Fibroblast of mammary gland (primary cell): ENCODE measurements at regions not wholly inside any gene's neighbourhood (a gene's known extent, or its start where the extent isn't known, plus 50 kb on each side); places are given as distances from the start of the nearest gene placed in this dataset.

Experiments
- DNase-seq: peaks from one replicate; pipeline ENCODE4 v3.0.0-alpha.2; 2010; ENCODE audit warnings: low read depth
- H3K4me3 ChIP-seq: 2 replicates; pipeline ENCODE4 v1.5.1; 2011; ENCODE audit warnings: low read depth, mild to moderate bottlenecking, low read length, moderate library complexity; ENCODE audit not compliant: control insufficient read depth
- TF ChIP-seq, protein P1 (sequence below): conservative IDR thresholded peaks from 2 replicates; pipeline ENCODE4 v1.5.1; 2011; ENCODE audit warnings: low read depth, low read length, inconsistent platforms; ENCODE audit not compliant: control insufficient read depth, insufficient read depth

DNA sequence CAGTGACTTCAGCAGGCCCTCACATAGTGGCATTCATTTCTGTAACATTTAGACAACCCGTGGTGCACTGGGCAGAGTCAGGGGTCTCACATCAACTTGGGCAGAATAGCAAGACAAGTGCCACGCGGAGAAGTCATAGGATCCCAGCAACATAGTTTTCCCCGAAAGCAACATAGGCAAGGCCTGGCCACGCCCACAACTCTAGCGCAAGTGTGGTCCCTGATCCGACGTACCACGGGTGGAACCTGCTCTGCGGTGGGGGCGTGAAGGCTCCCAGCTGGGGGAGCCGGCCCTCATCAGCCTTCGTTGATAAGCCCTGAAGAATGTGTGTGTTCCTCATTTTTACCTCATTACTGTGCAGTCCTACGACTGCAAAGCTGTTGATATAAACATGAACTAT lies 261.2 kb downstream of the EIPR1 start:
- DNase-seq = no peak
- no peak overlapping the region for H3K4me3 ChIP-seq
- TF ChIP-seq, protein P1, sequence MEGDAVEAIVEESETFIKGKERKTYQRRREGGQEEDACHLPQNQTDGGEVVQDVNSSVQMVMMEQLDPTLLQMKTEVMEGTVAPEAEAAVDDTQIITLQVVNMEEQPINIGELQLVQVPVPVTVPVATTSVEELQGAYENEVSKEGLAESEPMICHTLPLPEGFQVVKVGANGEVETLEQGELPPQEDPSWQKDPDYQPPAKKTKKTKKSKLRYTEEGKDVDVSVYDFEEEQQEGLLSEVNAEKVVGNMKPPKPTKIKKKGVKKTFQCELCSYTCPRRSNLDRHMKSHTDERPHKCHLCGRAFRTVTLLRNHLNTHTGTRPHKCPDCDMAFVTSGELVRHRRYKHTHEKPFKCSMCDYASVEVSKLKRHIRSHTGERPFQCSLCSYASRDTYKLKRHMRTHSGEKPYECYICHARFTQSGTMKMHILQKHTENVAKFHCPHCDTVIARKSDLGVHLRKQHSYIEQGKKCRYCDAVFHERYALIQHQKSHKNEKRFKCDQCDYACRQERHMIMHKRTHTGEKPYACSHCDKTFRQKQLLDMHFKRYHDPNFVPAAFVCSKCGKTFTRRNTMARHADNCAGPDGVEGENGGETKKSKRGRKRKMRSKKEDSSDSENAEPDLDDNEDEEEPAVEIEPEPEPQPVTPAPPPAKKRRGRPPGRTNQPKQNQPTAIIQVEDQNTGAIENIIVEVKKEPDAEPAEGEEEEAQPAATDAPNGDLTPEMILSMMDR = no peak

DNA sequence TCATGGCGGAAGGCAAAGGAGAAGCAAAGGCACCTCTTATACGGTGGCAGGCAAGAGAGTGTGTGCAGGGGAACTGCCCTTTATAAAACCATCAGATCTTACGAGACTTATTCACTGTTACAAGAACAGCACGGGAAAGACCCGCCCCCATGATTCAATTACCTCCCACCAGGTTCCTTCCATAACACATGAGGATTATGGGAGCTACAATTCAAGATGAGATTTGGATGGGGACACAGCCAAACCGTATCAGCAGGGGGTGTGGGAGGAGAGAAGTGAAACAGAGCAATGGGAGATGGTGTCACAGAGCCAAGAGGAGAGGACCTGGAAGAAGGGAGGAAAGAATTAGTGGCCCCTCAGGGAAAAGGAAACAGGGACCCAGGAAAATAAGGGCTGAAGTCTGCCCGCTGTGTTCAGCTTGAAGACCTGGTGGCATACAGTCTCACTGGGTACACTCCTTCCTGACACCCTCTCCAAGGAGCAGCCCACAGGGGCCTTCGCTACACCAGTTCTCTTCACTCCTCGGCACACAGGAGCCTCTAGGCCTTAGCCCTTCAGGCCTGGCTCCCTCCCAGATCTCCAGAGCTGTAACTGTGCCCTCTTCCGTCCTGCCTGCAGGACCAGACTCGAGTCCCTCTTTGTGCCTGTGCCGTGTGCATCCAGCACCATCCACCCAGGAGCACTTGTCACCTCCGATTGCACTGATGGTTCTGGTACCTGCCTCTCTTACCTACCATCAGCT lies 262.1 kb downstream of the EIPR1 start:
- TF ChIP-seq, protein P1 = no peak
- no peak overlapping the region for H3K4me3 ChIP-seq
- no peak for DNase-seq

DNA sequence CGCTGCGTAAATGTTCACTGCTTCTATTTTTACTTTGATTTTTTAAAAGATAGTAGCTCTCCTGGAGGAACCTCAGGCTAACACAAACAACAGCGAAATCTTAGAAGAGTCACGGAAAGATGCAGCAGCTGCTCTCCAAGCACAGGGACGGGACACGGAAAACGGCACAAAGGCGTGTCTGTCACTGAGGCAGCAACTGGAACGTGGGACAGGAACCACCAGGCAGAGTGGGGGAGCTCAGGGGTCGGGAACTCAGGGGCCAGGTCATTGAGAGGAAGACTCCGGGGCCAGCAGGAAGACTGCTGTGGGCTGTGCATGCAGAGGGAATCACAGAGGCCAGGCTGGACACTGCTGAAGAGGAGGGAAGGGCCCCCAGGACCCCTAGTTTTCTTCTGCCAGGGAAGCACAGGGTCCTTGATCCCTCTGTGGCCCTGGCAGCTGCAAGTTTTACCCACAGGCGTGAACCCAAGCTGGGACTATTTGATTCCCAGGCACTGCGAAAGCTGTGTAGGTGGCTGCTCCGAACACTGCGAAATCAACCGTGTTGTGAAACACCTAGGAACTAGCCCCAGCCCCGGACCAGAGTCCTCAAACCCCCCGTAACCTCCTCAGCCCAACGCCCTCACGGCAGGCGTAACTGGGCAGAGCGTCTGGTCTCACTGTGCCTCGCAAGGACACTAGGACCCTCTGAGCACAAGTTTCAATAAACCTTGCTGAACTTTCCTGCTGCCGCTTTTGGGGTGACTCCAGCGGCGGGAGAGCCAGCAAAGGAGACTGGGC lies 263.0 kb downstream of the EIPR1 start:
- no peak overlapping the region for H3K4me3 ChIP-seq
- no peak for DNase-seq
- TF ChIP-seq, protein P1 = no peak

DNA sequence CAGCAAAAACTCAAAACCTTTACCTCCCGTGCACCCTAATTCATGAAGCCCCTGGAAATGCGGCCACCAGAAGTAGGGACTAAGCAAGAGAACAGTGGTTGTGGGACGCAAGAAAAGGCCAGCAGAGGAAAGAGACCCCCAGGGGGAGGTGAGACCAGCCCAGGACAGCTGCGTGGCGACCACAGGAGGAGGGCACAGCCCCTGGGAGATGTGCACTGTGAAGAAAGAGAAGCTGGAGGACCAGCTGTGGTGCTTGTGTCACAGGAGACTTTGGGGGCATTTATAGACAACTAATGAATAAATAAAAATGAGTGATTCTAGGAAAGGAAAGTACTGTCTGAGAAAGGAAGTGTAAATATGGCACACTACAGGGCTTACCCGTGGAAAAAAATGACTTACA lies 263.8 kb downstream of the EIPR1 start:
- DNase-seq = no peak
- H3K4me3 ChIP-seq = no peak overlapping the region
- TF ChIP-seq, protein P1 = no peak

DNA sequence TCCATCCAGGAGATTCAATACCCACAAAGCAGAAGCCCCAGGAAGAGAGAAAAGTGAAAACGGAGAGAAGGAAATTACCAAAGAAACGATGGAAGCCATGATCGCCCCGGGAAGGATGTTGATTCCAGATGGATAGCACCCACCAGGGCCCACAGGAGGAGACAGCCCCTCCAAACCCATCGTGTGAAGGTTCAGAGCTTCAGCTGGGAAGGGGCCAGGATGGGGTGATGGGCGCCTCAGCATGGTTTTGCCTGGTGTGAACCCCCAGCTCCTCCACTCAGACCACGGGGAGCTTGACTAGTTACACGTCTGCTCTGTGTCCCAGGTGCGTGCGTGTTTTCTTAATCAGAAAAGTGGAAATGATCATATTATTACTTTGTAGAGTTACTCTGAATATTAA lies 264.5 kb downstream of the EIPR1 start:
- no peak overlapping the region for H3K4me3 ChIP-seq
- no peak for DNase-seq

DNA sequence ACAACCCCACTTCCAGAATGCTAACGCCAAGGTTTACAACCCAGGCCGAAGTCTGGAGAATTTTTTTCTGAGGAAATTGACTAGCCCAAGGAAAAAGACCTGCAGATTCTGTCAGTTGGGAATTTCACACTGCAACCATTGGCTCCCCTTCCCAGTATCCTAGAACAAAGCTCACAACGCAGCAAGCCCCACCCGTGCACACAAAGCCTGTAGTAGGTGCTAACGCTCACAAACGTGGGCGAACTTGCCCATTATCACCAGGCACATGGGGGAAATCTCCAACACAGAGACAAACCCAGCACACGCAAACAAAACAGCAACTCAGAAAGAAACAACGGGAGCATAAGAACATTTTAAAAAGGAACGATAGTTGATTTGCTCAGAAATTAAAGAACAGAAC lies 265.1 kb downstream of the EIPR1 start:
- no peak overlapping the region for H3K4me3 ChIP-seq
- DNase-seq = no peak
- TF ChIP-seq, protein P1 = no peak

More for the DNA sequence above, 264.5 kb downstream of the EIPR1 start:
- TF ChIP-seq, protein P1 = no peak

DNA sequence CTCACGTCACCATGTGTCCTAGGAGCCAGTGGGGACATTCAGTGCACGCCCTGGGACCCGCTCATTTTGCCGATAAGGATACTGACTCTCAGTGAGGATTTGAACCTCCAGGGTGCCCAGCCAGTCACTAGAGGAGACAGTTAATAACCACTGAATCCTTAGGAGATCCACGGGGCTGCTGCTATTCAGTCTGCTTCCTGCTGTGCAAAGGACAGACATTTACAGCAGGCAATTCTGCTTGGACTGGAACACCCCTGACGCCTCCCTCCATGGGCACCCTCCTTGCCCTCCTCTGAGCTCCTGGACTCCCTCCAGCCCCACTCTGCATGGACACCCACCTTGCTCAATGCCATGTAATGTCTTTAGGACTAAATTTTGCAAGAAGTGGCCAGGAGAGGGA lies 265.5 kb downstream of the EIPR1 start:
- no peak overlapping the region for H3K4me3 ChIP-seq
- TF ChIP-seq, protein P1 = no peak
- DNase-seq = no peak
